Ovary (tissue), 7 donors: ENCODE measurements at regions not wholly inside any gene's neighbourhood (a gene's known extent, or its start where the extent isn't known, plus 50 kb on each side); places are given as distances from the start of the nearest gene placed in this dataset.
"Not testable (repeated sequence)": the region's sequence is repeated elsewhere in the genome, so short reads cannot be mapped to it uniquely, and the experiment has no call there.

Experiments
- DNase-seq, 5 donors: peaks; one replicate each; pipeline ENCODE4 v3.0.0-alpha.2; 2019 to 2020
- H3K27ac ChIP-seq, 2 donors: fragments of 200-600 bp; one replicate each; pipeline versions ENCODE4 v1.5.1 to v1.8.0; 2019 to 2022
- H3K27me3 ChIP-seq: fragments of 200-600 bp; one replicate; pipeline ENCODE4 v1.8.0; 2022
- H3K36me3 ChIP-seq: fragments of 200-600 bp; sonication (generic); one replicate; pipeline ENCODE4 v1.5.1; 2019
- H3K4me1 ChIP-seq: one replicate; pipeline ENCODE4 v1.8.1; 2013; ENCODE audit warnings: mild to moderate bottlenecking, moderate library complexity; ENCODE audit not compliant: insufficient read depth
- H3K4me3 ChIP-seq: fragments of 200-600 bp; sonication (generic); one replicate; pipeline ENCODE4 v1.5.1; 2017
- H3K9me3 ChIP-seq, 2 donors: fragments of 200-600 bp in 1 of 2; sonication (generic) in 1 of 2; one replicate each; pipeline versions ENCODE4 v1.5.1 to v1.8.1; 2013 to 2019; ENCODE audit warnings: mild to moderate bottlenecking in 1 of 2, moderate library complexity in 1 of 2
- WGBS, 3 donors: extraction: QIAGEN DNeasy Blood & Tissue Kit in 1 of 3; methylation state at CpG; one replicate each; pipeline versions ENCODE4 v1.1.5 to v1.1.7; 2013 to 2017; 5-methylcytosine and 5-hydroxymethylcytosine counted together
- intact Hi-C, 4 donors: fragments of 100-400 bp; cut with DNase I; formaldehyde crosslinking; loops; one replicate each; pipeline versions ENCODE4 v1.11.0 to v1.15.1; 2022 to 2023
- donor health status: DM: no; HTN: no; CAD: no; lungs with moderate emphysema.
- donor health status: DM: no; HTN: no; CAD: no.
- donor health status: Bipolar disorder and iron deficiency.
- donor health status: DM: no; HTN: no; CAD: no.
- donor health status: DM: yes; HTN: yes; CAD: no.

DNA sequence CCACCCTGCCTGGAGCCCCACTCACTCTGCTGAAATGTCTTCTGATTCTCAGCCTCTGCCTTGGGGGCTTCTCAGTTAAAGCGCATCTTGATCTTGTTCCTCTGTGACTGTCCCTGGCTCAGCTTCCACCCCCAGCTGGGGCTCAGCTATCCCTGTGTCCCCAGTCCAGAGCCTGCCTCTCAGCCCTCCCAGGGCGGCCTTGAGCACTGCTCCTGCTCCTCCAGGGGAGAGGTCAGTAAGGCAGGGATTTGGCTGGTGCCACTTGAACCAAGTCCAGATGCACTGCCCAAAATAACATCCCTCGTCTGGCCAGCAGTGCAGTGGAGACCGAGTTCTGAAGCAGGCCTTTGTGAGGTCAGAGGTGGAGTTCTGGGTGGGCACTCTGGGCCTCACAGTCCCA lies 1950.8 kb downstream of the FOXD4L5 start:
- 52 to 80% methylated on average over 1 of the region's 4 CpGs; no CpG with 5 or more reads in 1 of the 3 donors for WGBS, 3 donors
- DNase-seq: peak in 3 of 5 donors; percentile 18 to 41 (median 26)
- H3K9me3 ChIP-seq, H3K4me3 ChIP-seq, intact Hi-C loops, H3K27me3 ChIP-seq, H3K4me1 ChIP-seq, H3K36me3 ChIP-seq, H3K27ac ChIP-seq: not testable (repeated sequence)

DNA sequence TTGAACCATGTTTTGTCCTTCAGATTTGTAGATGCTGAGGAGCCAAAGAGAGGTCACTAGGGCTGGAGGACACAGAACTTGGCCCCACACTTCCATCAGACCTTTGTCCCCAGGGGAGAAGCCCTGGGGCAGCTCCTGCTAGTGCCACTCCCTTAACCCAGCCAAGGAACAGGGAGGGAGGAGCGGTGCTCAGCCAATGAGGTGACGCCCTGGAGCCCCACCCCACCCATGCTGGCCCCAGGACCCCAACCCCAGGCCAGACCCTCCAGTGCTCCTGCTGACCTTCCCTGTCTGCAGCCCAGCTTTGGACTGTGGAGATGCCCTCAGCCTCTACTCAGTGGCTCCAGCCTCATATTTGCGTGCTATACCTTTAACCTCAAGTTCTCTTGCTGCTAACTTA lies 1951.9 kb downstream of the FOXD4L5 start:
- intact Hi-C loops, H3K9me3 ChIP-seq, H3K27ac ChIP-seq, DNase-seq, H3K36me3 ChIP-seq, H3K4me1 ChIP-seq, H3K27me3 ChIP-seq, H3K4me3 ChIP-seq: not testable (repeated sequence)
- WGBS, 3 donors: 67 to 92% methylated on average over 1 to 2 of the region's 3 CpGs; no CpG with 5 or more reads in 1 of the 3 donors

DNA sequence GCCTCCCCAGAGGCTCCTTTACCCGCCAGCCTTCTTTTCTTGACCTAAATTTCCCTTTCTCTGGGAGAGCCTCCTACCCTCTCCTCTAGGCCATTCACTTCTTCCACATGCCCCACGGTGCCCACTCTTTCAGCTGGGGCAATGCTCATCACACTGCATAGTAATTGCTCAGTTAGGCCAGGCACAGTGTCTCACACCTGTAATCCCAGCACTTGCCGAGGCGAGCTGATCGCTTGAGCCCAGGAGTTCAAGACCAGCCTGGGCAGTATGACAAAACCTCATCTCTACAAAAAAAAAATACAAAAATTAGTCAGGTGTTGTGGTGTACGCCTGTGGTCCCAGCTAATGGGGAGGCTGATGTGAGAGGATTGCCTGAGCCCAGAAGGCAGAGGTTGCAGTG lies 1956.7 kb downstream of the FOXD4L5 start:
- H3K27me3 ChIP-seq, H3K27ac ChIP-seq, H3K9me3 ChIP-seq, DNase-seq, intact Hi-C loops, H3K4me1 ChIP-seq, H3K36me3 ChIP-seq, H3K4me3 ChIP-seq: not testable (repeated sequence)
- WGBS, 3 donors: 89 to 95% (median 94%) methylated on average over 4 to 5 of the region's 6 CpGs

DNA sequence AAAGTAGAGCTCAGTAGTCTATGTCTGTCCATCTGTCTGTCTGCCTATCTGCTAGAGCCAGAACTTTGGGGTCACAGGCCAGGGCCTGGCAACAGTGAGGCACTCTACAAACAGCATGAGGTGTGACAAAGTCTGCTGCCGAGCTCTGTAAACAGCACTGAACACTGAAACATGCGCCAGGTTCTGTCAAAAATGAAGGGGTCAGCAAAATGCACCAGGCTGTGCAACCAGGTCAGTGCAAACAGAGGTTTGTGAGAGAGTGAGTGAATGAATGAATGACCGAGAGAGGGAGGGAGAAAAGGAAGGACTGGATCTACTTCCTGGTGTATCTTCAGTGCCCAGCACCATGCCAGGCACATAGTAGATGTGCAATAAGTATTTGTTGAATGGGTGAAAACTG lies 1957.8 kb downstream of the FOXD4L5 start:
- H3K9me3 ChIP-seq, intact Hi-C loops, H3K36me3 ChIP-seq, H3K4me3 ChIP-seq, H3K27me3 ChIP-seq, H3K27ac ChIP-seq, H3K4me1 ChIP-seq, DNase-seq: not testable (repeated sequence)
- WGBS, 3 donors: 77 to 84% (median 83%) methylated on average over 3 of the region's 3 CpGs

DNA sequence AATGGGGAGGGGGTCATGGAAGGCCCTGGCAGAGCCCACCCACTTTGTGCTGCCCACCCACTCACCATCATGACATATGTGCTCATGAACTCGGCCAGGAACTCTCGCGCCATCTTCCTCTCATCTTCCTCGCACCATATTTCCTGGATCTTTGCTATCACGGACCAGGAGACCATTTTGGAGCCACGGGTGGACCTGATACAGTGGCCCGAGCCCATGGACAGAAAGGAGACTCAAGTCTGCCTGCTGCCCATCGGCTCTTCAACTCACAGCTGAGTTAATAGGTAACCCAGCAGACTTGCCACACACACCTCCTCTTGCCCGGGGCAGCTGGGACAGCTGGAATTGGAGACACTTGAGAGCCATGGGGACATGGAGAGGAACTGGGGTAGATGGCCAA lies 1958.3 kb downstream of the FOXD4L5 start:
- DNase-seq, H3K4me1 ChIP-seq, H3K4me3 ChIP-seq, intact Hi-C loops, H3K27ac ChIP-seq, H3K36me3 ChIP-seq, H3K9me3 ChIP-seq, H3K27me3 ChIP-seq: not testable (repeated sequence)
- 86 to 92% (median 90%) methylated on average over 8 of the region's 9 CpGs for WGBS, 3 donors

DNA sequence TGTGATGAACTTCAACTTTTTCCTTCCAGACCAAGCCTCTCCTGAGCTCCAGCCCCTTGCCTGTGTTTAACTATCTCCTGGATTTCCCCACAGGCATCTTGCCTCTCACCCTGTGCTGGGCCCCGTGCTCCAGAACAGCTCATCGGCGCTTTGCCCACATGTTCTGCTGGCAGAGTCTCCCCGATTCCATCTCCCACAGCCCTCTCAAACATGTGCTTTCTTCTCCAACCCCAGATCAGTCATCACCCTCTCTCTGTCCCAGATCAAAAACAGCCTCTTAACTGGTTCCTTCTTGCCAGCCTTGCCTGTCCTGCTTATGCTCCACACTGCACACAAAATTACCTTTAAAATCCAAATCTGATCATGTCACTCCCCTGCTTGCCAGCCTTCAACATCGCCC lies 1959.3 kb downstream of the FOXD4L5 start:
- intact Hi-C loops, H3K36me3 ChIP-seq: not testable (repeated sequence)
- WGBS, 3 donors: 69 to 83% (median 77%) methylated on average over 5 of the region's 5 CpGs

DNA sequence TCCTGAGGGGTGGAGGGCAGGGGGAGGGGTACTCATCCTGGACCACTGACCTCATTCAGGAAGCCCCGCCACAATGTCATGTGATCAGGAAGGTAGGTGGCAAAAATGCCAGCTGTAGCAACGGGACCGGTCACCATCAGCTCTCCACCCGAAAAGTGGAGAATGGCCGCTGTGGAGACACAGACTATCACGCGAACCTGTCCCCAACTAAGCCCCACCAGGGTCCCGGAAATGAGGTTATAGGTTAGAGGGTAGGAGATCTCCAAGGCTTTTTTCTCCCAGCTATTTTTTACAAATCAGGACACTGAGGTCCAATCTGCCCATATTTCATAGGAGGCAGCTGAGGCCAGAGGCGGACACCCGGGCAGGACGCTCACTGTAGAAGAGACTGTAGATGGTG lies 1966.9 kb downstream of the FOXD4L5 start:
- DNase-seq, intact Hi-C loops, H3K36me3 ChIP-seq, H3K27me3 ChIP-seq, H3K4me3 ChIP-seq, H3K27ac ChIP-seq, H3K4me1 ChIP-seq, H3K9me3 ChIP-seq: not testable (repeated sequence)
- 89 to 95% (median 93%) methylated on average over 9 to 10 of the region's 11 CpGs for WGBS, 3 donors

More for the DNA sequence above, 1959.3 kb downstream of the FOXD4L5 start:
- H3K4me3 ChIP-seq, H3K27me3 ChIP-seq, H3K27ac ChIP-seq, H3K4me1 ChIP-seq, H3K9me3 ChIP-seq, DNase-seq: not testable (repeated sequence)

DNA sequence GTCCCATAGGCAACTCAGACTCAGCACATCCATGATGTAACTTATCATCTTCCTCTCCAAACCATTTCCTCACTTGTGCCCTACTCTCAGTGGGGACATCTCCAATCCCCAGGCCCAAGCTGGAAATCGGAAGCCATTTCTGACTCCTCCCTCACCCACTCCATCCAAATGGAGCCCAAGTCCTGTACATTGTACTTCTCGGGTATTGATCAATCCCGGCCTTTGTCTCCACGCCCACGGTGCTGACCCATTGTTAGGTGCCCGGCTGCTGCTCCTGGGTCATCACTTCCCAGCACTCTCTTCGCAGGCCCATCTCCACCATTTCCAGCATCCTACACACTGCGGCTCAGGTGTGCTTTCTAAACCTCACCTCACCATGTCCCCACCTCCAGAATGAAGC lies 1969.6 kb downstream of the FOXD4L5 start:
- H3K27me3 ChIP-seq, intact Hi-C loops, H3K27ac ChIP-seq, DNase-seq, H3K36me3 ChIP-seq, H3K4me3 ChIP-seq, H3K4me1 ChIP-seq, H3K9me3 ChIP-seq: not testable (repeated sequence)
- WGBS, 3 donors: 84 to 91% (median 86%) methylated on average over 6 to 7 of the region's 8 CpGs

DNA sequence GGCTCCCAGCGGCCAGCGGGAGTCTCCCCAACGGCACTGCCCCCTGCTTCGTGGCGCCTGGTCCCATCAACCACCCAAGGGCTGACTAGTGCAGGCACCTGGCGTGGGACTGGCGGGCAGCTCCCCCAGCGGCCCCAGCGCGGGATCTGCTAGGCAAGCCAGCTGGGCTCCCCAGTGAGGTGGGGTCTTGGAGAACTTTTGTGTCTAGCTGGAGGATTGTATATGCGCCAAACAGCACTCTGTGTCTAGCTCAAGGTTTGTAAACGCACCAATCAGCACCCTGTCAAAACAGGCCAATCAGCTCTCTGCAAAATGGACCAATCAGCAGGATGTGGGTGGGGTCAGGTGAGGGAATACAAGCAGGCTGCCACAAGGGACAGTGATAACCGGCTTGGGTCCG lies 1988.2 kb downstream of the FOXD4L5 start:
- WGBS, 3 donors: 87 to 88% (median 87%) methylated on average over 9 of the region's 14 CpGs
- H3K27ac ChIP-seq, DNase-seq, intact Hi-C loops, H3K4me1 ChIP-seq, H3K27me3 ChIP-seq, H3K36me3 ChIP-seq, H3K4me3 ChIP-seq, H3K9me3 ChIP-seq: not testable (repeated sequence)

DNA sequence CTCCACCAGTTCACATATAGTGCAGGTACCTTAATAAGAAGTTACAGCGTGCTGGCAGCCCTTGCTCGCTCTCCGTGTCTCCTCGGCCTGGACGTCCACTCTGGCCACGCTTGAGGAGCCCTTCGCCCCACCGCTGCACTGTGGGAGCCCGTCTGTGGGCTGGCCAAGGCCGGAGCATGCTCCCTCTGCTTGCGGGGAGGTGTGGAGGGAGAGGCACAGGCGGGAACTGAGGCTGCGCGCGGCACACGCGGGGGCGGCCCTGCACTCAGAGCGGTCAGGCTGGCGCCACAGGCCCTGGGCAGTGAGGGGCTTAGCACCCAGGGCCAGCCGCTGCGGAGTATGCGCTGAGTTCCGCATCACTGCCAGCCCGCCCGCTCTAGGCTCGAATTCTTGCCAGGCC lies 1988.6 kb downstream of the FOXD4L5 start:
- H3K36me3 ChIP-seq, H3K4me1 ChIP-seq, H3K27me3 ChIP-seq, intact Hi-C loops, H3K4me3 ChIP-seq, H3K27ac ChIP-seq, H3K9me3 ChIP-seq: not testable (repeated sequence)
- peak in 1 of 5 donors; percentile 12 for DNase-seq
- 86% methylated on average over 19 of the region's 27 CpGs; no CpG with 5 or more reads in 2 of the 3 donors for WGBS, 3 donors

DNA sequence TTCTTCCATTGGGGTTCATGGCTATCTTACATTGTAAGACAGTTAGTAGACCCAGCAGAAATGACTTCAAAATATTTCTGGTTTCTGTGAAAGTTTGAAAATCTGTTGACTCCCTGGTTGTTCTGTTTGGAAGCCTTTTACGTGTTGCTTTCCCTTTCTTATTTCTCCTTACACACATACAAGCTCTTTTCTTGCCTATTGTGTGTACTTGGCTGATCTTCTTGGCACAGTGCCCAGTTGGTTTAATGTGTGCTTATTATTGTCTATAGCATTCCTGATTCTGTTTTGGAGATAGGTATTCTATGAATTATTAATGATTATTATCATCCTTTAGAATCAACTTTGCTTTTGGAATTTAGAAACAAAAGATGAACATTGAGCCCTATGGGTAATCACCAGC lies 1995.0 kb downstream of the FOXD4L5 start:
- H3K27ac ChIP-seq, H3K4me1 ChIP-seq, H3K36me3 ChIP-seq, H3K4me3 ChIP-seq, H3K27me3 ChIP-seq, H3K9me3 ChIP-seq, intact Hi-C loops: not testable (repeated sequence)
- WGBS, 3 donors: 23 to 38% (median 27%) methylated on average over 1 of the region's 1 CpG
- peak in 2 of 5 donors; percentile 7 to 11 for DNase-seq
